ENCODE measurements at regions not wholly inside any gene's neighbourhood (a gene's known extent, or its start where the extent isn't known, plus 50 kb on each side); places are given as distances from the start of the nearest gene placed in this dataset.

DNA sequence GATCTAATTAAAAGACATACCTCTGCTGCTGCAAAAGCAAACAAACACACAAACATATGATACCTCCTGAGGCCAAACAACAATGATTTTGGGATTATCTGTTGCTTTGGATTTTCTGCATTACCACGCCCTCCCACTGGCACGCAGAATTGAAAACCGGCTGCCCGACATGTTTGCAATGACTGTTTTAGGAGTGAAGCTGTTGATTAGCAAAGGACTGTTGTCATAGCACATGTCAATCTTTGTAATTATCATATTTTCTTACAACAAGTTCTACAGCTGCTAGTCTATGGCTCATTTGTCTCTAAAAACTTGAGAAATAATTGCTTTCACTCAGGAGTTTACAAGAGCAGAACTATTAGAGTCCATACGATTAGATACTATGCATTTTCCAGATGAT, 94.4 kb upstream of the MEIS1 start:
- no peak for TF ChIP-seq CTCF (IDR thresholded peaks at IDR 0.05)
- no peak for TF ChIP-seq POLR2A (IDR thresholded peaks at IDR 0.05)

All from Peyer's patch (tissue), 4 donors.